Skeletal muscle satellite cell (primary cell): ENCODE measurements at regions not wholly inside any gene's neighbourhood (a gene's known extent, or its start where the extent isn't known, plus 50 kb on each side); places are given as distances from the start of the nearest gene placed in this dataset.
"Not testable (repeated sequence)": the region's sequence is repeated elsewhere in the genome, so short reads cannot be mapped to it uniquely, and the experiment has no call there.

Source experiments
- H3K27me3 ChIP-seq: 2 replicates; pipeline ENCODE4 v1.7.0; 2013; ENCODE audit warnings: low read length; ENCODE audit not compliant: control insufficient read depth, insufficient read depth
- H3K36me3 ChIP-seq: 2 replicates; pipeline ENCODE4 v1.7.0; 2013; ENCODE audit warnings: mild to moderate bottlenecking, control low read depth, low read length; ENCODE audit not compliant: insufficient read depth
- H3K4me1 ChIP-seq: 2 replicates; pipeline ENCODE4 v1.7.0; 2013; ENCODE audit warnings: low read length; ENCODE audit not compliant: control insufficient read depth, insufficient read depth
- H3K4me2 ChIP-seq: 2 replicates; pipeline ENCODE4 v1.7.0; 2013; ENCODE audit warnings: mild to moderate bottlenecking, low read length
- H3K4me3 ChIP-seq: 2 replicates; pipeline ENCODE4 v1.7.0; 2013; ENCODE audit warnings: low read length
- H3K9ac ChIP-seq: 2 replicates; pipeline ENCODE4 v1.7.0; 2013; ENCODE audit warnings: mild to moderate bottlenecking, low read depth, low read length, moderate library complexity
- H3K9me3 ChIP-seq: replicated peaks from 2 replicates; pipeline ENCODE4 v1.7.0; 2013; ENCODE audit warnings: mild to moderate bottlenecking, control low read depth, low read length

DNA sequence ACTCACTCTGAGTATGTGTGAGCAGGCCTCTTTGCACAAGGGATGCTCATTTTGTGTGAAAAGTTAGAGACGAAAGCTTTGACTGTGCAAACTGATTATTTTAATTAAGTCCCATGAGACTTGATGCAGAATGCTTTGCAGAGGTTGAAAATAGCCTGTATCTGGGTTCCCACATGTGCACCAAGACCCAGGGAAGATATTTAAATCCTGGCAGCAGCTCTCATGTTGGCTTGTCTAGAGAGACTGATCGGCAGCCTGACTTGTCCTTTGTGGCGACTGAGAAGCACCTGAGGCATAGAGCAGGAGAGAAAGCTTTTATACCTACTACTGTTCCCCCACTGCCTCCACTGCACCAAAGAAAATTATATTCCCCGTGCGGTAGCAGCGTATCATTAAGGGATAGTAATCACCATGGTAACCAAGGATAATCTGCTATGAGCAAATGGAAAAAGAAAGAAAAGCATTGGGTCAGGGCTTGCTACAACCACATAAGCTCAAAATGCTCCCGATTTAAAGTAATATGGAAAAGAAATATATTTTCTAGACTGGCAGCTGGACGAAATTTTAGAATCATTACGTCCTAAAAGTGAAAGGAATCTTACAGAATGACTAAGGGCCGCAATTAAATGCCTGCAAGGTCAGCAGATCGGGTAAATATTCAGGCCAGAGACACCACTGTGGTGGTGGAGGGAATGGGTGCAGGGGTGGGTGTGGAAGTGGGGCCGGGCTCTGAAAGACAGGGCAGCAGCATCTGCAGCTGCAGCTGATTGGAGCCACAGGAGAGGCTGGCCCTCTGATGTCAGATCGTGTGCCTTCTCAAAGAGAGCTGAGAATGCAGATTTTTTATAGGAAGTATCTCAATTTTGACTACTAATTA is 135.3 kb upstream of the EPB41L4A start:
- Histone ChIP-seq H3K27me3 (no peaks in the 10 kb centered on the region), H3K4me1 (peaks cover 5% of the 10 kb centered on the region), H3K9ac (no peak overlapping the region), H3K9me3 (no peaks in the 10 kb centered on the region), H3K4me2 (peak overlapping the region; percentile 67), H3K4me3 (peak overlapping the region; percentile 31), H3K36me3 (no peaks in the 10 kb centered on the region)

DNA sequence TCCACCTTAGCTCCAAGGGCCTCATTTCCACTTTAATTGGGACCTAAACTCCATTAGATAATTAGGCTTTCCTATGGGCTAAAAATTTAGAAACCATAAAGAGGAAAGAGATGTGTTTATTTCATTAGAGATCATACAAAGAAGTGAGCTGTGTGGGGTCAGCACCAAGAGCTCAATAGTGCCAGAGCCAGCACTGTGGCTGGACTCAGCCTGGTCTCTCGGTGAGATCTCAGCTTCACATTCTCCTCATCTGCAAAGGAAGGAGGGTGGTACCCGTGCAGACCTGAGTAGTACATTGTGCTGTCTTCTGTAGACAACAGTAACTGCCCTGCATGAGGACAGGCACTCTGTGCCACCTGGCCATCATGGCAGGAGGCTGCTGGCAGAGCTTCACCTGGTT is 136.1 kb upstream of the EPB41L4A start:
- peak overlapping the region; percentile 67 for H3K4me2 ChIP-seq
- peaks cover 5% of the 10 kb centered on the region for H3K4me1 ChIP-seq

DNA sequence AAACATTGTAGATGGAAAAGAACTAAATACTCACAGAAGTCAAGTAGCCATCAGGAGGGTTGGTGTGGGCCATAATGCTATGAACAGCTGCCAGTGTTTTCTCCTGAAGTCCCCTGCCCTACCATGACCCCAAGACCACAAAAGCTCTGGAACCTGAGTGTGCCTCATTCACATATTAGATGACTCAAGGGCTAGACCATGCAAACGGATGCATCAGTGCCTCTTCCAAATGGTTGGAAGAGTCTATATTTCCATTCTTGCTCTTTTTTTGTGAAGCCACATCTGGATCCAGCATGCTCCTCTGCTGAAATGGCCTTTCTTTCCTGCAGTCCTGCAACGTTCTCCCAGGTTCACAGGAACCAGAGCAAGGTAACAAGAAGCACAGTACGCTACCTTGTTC is 136.6 kb upstream of the EPB41L4A start:
- Histone ChIP-seq H3K4me2 (no peak overlapping the region), H3K9me3 (no peaks in the 10 kb centered on the region), H3K4me1 (peaks cover 5% of the 10 kb centered on the region), H3K4me3 (no peak overlapping the region), H3K27me3 (no peaks in the 10 kb centered on the region), H3K36me3 (no peaks in the 10 kb centered on the region), H3K9ac (no peak overlapping the region)

More for the DNA sequence above, 136.1 kb upstream of the EPB41L4A start:
- H3K9me3 ChIP-seq, result no peaks in the 10 kb centered on the region
- H3K36me3 ChIP-seq, result no peaks in the 10 kb centered on the region
- no peaks in the 10 kb centered on the region for H3K27me3 ChIP-seq
- no peak overlapping the region for H3K4me3 ChIP-seq
- H3K9ac ChIP-seq, result no peak overlapping the region

GRCh38 chr5:112559501-112559900 is 140.4 kb upstream of the EPB41L4A start:
- H3K4me1 ChIP-seq, H3K9me3 ChIP-seq, H3K27me3 ChIP-seq, H3K4me2 ChIP-seq, H3K36me3 ChIP-seq, H3K9ac ChIP-seq, H3K4me3 ChIP-seq: not testable (repeated sequence)

DNA sequence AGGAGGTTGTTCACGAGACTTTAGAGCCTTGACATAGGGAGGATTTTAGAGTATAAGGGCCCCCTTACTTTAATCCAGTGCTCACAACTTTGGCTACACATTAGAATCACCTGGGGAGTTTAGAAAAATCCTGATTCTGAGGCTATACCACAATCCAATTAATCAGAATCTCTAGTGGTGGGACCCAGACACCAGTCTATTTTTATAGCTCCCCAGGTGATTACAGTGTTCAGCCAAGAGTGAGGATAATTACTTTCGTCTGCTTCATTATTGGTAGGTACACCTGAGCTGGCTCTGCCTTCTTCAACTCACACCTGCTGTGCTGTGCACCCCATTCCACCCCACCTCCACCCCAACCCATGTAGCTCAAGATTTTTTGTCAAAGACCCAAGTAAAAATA is 141.3 kb upstream of the EPB41L4A start:
- Histone ChIP-seq H3K4me1 (peaks cover 2% of the 10 kb centered on the region), H3K4me3 (no peak overlapping the region), H3K36me3 (no peaks in the 10 kb centered on the region), H3K4me2 (no peak overlapping the region), H3K9ac (no peak overlapping the region), H3K27me3 (no peaks in the 10 kb centered on the region), H3K9me3 (no peaks in the 10 kb centered on the region)

DNA sequence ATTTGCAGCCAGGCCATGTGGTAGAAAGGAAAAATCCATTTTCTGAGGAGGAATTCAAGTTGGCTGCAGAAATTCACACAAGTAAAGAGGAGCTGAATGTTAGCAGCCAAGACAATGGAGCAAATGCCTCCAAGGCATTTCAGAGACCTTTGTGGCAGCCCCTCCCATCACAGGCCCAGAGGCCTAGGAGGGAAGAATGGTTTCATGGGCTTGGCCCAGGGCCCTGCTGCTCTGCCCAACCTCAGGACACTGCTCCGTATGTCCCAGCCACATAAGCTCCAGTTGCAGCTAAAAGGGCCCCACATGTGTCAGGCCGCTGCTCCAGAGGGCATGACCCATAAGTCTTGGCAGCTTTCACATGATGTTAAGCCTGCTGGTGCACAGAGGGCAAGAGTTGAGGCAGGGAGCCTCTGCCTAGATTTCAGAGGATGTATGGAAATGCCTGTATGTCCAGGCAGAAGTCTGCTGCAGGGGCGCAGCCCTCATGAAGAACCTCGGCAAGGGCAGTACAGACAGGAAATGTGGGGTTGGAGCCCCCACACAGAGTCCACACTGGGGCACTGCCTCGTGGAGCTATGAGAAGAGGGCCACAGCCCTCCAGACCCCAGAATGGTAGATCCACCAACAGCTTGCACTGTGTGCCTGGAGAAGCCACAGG is 144.2 kb upstream of the EPB41L4A start:
- Histone ChIP-seq H3K4me3 (no peak overlapping the region), H3K36me3 (no peaks in the 10 kb centered on the region), H3K4me2 (no peak overlapping the region), H3K9ac (no peak overlapping the region), H3K9me3 (no peaks in the 10 kb centered on the region), H3K27me3 (no peaks in the 10 kb centered on the region), H3K4me1 (no peaks in the 10 kb centered on the region)

DNA sequence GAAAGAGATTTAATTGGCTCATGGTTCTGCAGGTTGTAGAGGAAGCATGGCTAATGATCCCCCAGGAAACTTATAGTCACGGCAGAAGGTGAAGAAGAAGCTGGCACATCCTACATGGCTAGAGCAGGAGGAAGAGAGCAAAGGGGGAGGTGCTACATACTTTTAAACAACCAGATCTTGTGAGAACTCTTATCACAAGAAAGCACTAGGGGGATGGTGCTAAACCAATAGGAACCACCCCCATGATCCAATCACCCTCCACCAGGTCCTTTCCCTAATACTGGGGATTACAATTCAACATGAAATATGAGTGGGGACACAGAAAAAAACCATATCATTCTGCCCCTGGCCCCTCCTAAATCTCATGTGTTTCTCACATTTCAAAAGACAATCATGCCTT is 147.2 kb upstream of the EPB41L4A start:
- H3K4me1 ChIP-seq, result no peaks in the 10 kb centered on the region
- H3K27me3 ChIP-seq, result peaks cover 6% of the 10 kb centered on the region
- H3K9me3 ChIP-seq, result no peaks in the 10 kb centered on the region
- H3K36me3 ChIP-seq, result no peaks in the 10 kb centered on the region
- no peak overlapping the region for H3K4me3 ChIP-seq
- no peak overlapping the region for H3K4me2 ChIP-seq
- no peak overlapping the region for H3K9ac ChIP-seq

DNA sequence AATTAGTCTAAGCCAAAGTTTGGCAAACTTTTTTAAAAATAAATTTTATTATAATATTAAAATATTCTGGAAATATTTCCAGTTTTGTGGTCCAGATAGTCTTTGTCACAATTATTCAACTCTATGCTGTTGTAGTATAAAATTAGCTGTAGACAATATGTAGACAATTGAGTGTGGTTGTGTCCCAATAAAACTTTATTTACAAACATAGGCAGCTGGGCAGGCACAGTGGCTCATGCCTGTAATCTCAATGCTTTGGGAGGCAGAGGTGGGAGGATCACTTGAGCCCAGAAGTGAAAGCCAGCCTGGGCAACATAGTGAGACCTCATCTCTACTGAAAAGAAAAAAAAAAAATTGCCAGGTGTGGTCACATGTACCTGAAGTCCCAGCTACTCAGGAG is 150.5 kb upstream of the EPB41L4A start:
- Histone ChIP-seq H3K36me3 (no peaks in the 10 kb centered on the region), H3K4me1 (no peaks in the 10 kb centered on the region), H3K27me3 (peaks cover 25% of the 10 kb centered on the region), H3K9ac (no peak overlapping the region), H3K4me3 (no peak overlapping the region), H3K9me3 (no peaks in the 10 kb centered on the region), H3K4me2 (no peak overlapping the region)

DNA sequence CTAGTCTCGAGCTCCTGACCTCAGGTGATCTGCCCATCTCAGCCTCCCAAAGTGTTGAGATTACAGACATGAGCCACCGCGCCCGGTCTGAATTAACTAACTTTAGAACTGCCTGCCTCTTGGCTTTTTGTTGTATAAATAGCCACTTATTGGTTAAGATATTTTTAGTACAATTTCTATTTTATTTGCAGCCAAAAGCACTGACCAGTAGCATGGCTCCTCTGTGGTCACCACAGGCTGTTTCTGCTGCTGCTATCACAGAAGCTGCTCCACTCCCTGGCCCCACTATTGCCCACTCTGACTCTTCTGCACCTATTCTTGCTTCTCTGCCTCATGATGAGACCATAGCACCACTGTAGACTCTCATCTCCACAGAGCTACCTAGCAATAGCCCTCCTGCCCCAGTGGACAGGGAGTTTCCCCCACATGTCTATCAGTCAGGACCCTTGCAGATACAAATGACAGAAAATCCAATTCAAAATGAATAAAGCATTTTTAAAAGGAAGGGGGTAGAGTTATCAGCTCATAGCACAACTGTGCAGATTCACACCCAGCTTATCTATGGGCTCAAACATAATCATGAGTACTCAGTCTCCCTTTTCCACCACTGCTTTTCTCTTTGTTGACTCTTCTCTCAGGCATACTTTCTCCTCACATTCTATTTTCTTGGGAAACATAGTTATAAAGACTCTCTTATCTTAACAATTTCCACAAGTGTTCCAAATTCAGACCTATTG is 151.8 kb upstream of the EPB41L4A start:
- peaks cover 30% of the 10 kb centered on the region for H3K27me3 ChIP-seq
- H3K9ac ChIP-seq, result no peak overlapping the region
- no peaks in the 10 kb centered on the region for H3K4me1 ChIP-seq
- no peak overlapping the region for H3K4me3 ChIP-seq
- no peaks in the 10 kb centered on the region for H3K36me3 ChIP-seq
- H3K4me2 ChIP-seq, result no peak overlapping the region
- no peaks in the 10 kb centered on the region for H3K9me3 ChIP-seq

DNA sequence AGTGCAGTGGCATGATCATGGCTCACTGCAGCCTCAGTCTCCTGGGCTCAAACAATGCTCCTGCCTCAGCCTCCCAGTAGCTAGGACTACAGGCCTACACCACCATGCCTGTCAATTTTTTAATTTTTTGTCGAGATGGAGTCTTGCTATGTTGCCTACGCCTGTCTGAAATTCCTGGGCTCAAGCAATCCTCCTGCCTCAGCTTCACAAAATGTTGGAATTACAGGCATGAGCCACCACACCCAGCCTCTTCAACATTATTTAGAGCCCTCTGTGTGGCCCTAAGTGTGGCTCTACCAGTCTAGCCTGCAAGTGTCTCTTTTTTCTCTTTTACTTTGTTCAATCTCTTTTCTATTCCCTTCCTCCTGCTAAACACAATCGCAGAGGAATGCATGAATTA is 154.4 kb upstream of the EPB41L4A start:
- H3K4me2 ChIP-seq, result no peak overlapping the region
- no peaks in the 10 kb centered on the region for H3K36me3 ChIP-seq
- H3K4me3 ChIP-seq, result no peak overlapping the region
- no peaks in the 10 kb centered on the region for H3K9me3 ChIP-seq
- peaks cover 33% of the 10 kb centered on the region for H3K27me3 ChIP-seq
- no peak overlapping the region for H3K9ac ChIP-seq
- no peaks in the 10 kb centered on the region for H3K4me1 ChIP-seq

- no peaks in the 10 kb centered on the region for H3K36me3 ChIP-seq
- no peaks in the 10 kb centered on the region for H3K4me1 ChIP-seq
- H3K9ac ChIP-seq, result no peak overlapping the region
- H3K9me3 ChIP-seq, result no peaks in the 10 kb centered on the region
- H3K4me3 ChIP-seq, result no peak overlapping the region
- peaks cover 31% of the 10 kb centered on the region for H3K27me3 ChIP-seq
- no peak overlapping the region for H3K4me2 ChIP-seq
Observed at GRCh38 chr5:112574536-112574935, 155.5 kb upstream of the EPB41L4A start.
